ENCODE measurements at regions not wholly inside any gene's neighbourhood (a gene's known extent, or its start where the extent isn't known, plus 50 kb on each side); places are given as distances from the start of the nearest gene placed in this dataset.
A peak's percentile ranks its signal among the peaks of the same experiment; 100 is the strongest.

- no peak overlapping the region for H3K4me3 Mint-ChIP-seq
- DNase-seq, result no peak
- H3K36me3 Mint-ChIP-seq (ENCODE audit: low read depth), result no peaks in the 10 kb centered on the region
- no peaks in the 10 kb centered on the region for H3K9me3 ChIP-seq (ENCODE audit: control insufficient read depth, low read length, poor library complexity, severe bottlenecking)
- peaks cover 23% of the 10 kb centered on the region for H3K27me3 Mint-ChIP-seq
- H3K4me1 Mint-ChIP-seq, result no peaks in the 10 kb centered on the region
- H3K27ac Mint-ChIP-seq, result no peak overlapping the region
- no peak for ATAC-seq
Observed at GRCh38 chr15:92565351-92566125, 90.0 kb downstream of the FAM174B start.

GRCh38 chr15:92561754-92562153, 93.8 kb downstream of the FAM174B start:
- no peaks in the 10 kb centered on the region for H3K36me3 Mint-ChIP-seq (ENCODE audit: low read depth)
- no peak for ATAC-seq
- H3K4me1 Mint-ChIP-seq, result no peaks in the 10 kb centered on the region
- no peak overlapping the region for H3K4me3 Mint-ChIP-seq
- no peaks in the 10 kb centered on the region for H3K9me3 ChIP-seq (ENCODE audit: control insufficient read depth, low read length, poor library complexity, severe bottlenecking)
- peaks cover 15% of the 10 kb centered on the region for H3K27me3 Mint-ChIP-seq
- H3K27ac Mint-ChIP-seq, result no peak overlapping the region
- no peak for DNase-seq

- Mint-ChIP-seq H3K4me1 (no peaks in the 10 kb centered on the region), H3K4me3 (no peak overlapping the region), H3K36me3 (ENCODE audit: low read depth) (peaks cover 2% of the 10 kb centered on the region), H3K27ac (no peak overlapping the region), H3K27me3 (peaks cover 25% of the 10 kb centered on the region)
- no peak for DNase-seq
- peaks cover 3% of the 10 kb centered on the region for H3K9me3 ChIP-seq (ENCODE audit: control insufficient read depth, low read length, poor library complexity, severe bottlenecking)
- no peak for ATAC-seq
Observed at GRCh38 chr15:92553317-92553716, 102.3 kb downstream of the FAM174B start.

GRCh38 chr15:92545996-92546395, 109.6 kb downstream of the FAM174B start:
- Mint-ChIP-seq H3K4me1 (no peaks in the 10 kb centered on the region), H3K4me3 (no peak overlapping the region), H3K27me3 (peaks cover 33% of the 10 kb centered on the region), H3K27ac (no peak overlapping the region), H3K36me3 (ENCODE audit: low read depth) (no peaks in the 10 kb centered on the region)
- peaks cover 3% of the 10 kb centered on the region for H3K9me3 ChIP-seq (ENCODE audit: control insufficient read depth, low read length, poor library complexity, severe bottlenecking)
- DNase-seq (no peak), ATAC-seq (no peak)

GRCh38 chr15:92541291-92542200, 114.0 kb downstream of the FAM174B start:
- no peak for DNase-seq
- H3K27me3 Mint-ChIP-seq, result peaks cover 20% of the 10 kb centered on the region
- no peaks in the 10 kb centered on the region for H3K4me1 Mint-ChIP-seq
- no peak for ATAC-seq
- H3K36me3 Mint-ChIP-seq (ENCODE audit: low read depth), result no peaks in the 10 kb centered on the region
- no peaks in the 10 kb centered on the region for H3K9me3 ChIP-seq (ENCODE audit: control insufficient read depth, low read length, poor library complexity, severe bottlenecking)
- H3K4me3 Mint-ChIP-seq, result no peak overlapping the region
- H3K27ac Mint-ChIP-seq, result no peak overlapping the region

GRCh38 chr15:92538115-92538514, 117.5 kb downstream of the FAM174B start:
- DNase-seq (no peak), ATAC-seq (no peak)
- Mint-ChIP-seq H3K36me3 (ENCODE audit: low read depth) (no peaks in the 10 kb centered on the region), H3K4me1 (no peaks in the 10 kb centered on the region), H3K27ac (no peak overlapping the region), H3K27me3 (peaks cover 20% of the 10 kb centered on the region), H3K4me3 (no peak overlapping the region)
- no peaks in the 10 kb centered on the region for H3K9me3 ChIP-seq (ENCODE audit: control insufficient read depth, low read length, poor library complexity, severe bottlenecking)

GRCh38 chr15:92533298-92533697, 122.3 kb downstream of the FAM174B start:
- Mint-ChIP-seq H3K36me3 (ENCODE audit: low read depth) (no peaks in the 10 kb centered on the region), H3K27me3 (peaks cover 10% of the 10 kb centered on the region), H3K4me1 (no peaks in the 10 kb centered on the region), H3K4me3 (no peak overlapping the region), H3K27ac (no peak overlapping the region)
- no peak for ATAC-seq
- H3K9me3 ChIP-seq (ENCODE audit: control insufficient read depth, low read length, poor library complexity, severe bottlenecking), result no peaks in the 10 kb centered on the region
- DNase-seq, result no peak

- ATAC-seq, result no peak
Observed at GRCh38 chr15:92531406-92531805, 124.2 kb downstream of the FAM174B start.

GRCh38 chr15:92528736-92529135, 126.8 kb downstream of the FAM174B start:
- ATAC-seq (no peak), DNase-seq (no peak)

More at GRCh38 chr15:92531406-92531805, 124.2 kb downstream of the FAM174B start:
- no peak overlapping the region for H3K4me3 Mint-ChIP-seq
- no peaks in the 10 kb centered on the region for H3K9me3 ChIP-seq (ENCODE audit: control insufficient read depth, low read length, poor library complexity, severe bottlenecking)
- no peak overlapping the region for H3K27ac Mint-ChIP-seq
- H3K27me3 Mint-ChIP-seq, result peaks cover 10% of the 10 kb centered on the region
- no peaks in the 10 kb centered on the region for H3K4me1 Mint-ChIP-seq
- DNase-seq, result no peak
- no peaks in the 10 kb centered on the region for H3K36me3 Mint-ChIP-seq (ENCODE audit: low read depth)

GRCh38 chr15:92527197-92527596, 128.4 kb downstream of the FAM174B start:
- Mint-ChIP-seq H3K4me1 (peaks cover 16% of the 10 kb centered on the region), H3K36me3 (ENCODE audit: low read depth) (no peaks in the 10 kb centered on the region), H3K27ac (no peak overlapping the region), H3K27me3 (peaks cover 5% of the 10 kb centered on the region), H3K4me3 (no peak overlapping the region)
- H3K9me3 ChIP-seq (ENCODE audit: control insufficient read depth, low read length, poor library complexity, severe bottlenecking), result no peaks in the 10 kb centered on the region
- no peak for DNase-seq
- no peak for ATAC-seq

More at GRCh38 chr15:92528736-92529135, 126.8 kb downstream of the FAM174B start:
- no peak overlapping the region for H3K4me3 Mint-ChIP-seq
- peaks cover 5% of the 10 kb centered on the region for H3K27me3 Mint-ChIP-seq
- H3K36me3 Mint-ChIP-seq (ENCODE audit: low read depth), result no peaks in the 10 kb centered on the region
- no peak overlapping the region for H3K27ac Mint-ChIP-seq
- no peaks in the 10 kb centered on the region for H3K9me3 ChIP-seq (ENCODE audit: control insufficient read depth, low read length, poor library complexity, severe bottlenecking)
- peaks cover 16% of the 10 kb centered on the region for H3K4me1 Mint-ChIP-seq

- no peak for ATAC-seq
- Mint-ChIP-seq H3K4me3 (peak overlapping the region; percentile 39), H3K4me1 (peaks cover 22% of the 10 kb centered on the region), H3K36me3 (ENCODE audit: low read depth) (no peaks in the 10 kb centered on the region), H3K27ac (peak overlapping the region; percentile 62), H3K27me3 (peaks cover 5% of the 10 kb centered on the region)
- no peaks in the 10 kb centered on the region for H3K9me3 ChIP-seq (ENCODE audit: control insufficient read depth, low read length, poor library complexity, severe bottlenecking)
- no peak for DNase-seq
Observed at GRCh38 chr15:92525758-92526245, 129.8 kb downstream of the FAM174B start.

- Mint-ChIP-seq H3K36me3 (ENCODE audit: low read depth) (no peaks in the 10 kb centered on the region), H3K4me3 (peak overlapping the region; percentile 19), H3K27ac (peak overlapping the region; percentile 62), H3K27me3 (peaks cover 5% of the 10 kb centered on the region), H3K4me1 (peaks cover 22% of the 10 kb centered on the region)
- DNase-seq, result no peak
- no peaks in the 10 kb centered on the region for H3K9me3 ChIP-seq (ENCODE audit: control insufficient read depth, low read length, poor library complexity, severe bottlenecking)
- ATAC-seq, result peak; percentile 32
Observed at GRCh38 chr15:92524874-92525565, 130.6 kb downstream of the FAM174B start.

GRCh38 chr15:92524161-92524560, 130.5 kb downstream of the ST8SIA2 start:
- DNase-seq (no peak), ATAC-seq (no peak)
- no peak overlapping the region for H3K27ac Mint-ChIP-seq
- H3K27me3 Mint-ChIP-seq, result peaks cover 5% of the 10 kb centered on the region
- H3K36me3 Mint-ChIP-seq (ENCODE audit: low read depth), result no peaks in the 10 kb centered on the region
- no peak overlapping the region for H3K4me3 Mint-ChIP-seq
- H3K9me3 ChIP-seq (ENCODE audit: control insufficient read depth, low read length, poor library complexity, severe bottlenecking), result no peaks in the 10 kb centered on the region
- peaks cover 22% of the 10 kb centered on the region for H3K4me1 Mint-ChIP-seq
